ENCODE measurements at regions not wholly inside any gene's neighbourhood (a gene's known extent, or its start where the extent isn't known, plus 50 kb on each side); places are given as distances from the start of the nearest gene placed in this dataset.

DNA sequence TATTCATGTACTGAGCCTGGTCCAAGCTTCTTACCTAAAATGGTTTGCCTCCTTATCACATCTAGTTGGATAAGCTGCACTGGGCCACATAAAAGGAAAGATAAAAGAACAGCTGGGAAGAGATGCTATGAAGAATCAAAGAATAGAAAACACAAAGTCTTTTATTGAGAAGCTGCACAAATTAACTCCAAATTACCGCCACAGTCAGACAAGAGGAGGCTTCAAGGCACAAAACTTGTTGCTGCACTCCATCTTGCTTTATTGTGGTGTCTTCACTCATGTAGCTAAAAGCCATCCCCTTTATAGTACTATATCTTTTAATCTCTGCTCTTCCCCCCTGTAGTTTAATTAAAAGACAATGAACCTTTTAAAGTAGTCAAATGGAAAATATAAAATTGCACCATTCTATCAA, 330.6 kb upstream of the PMFBP1 start:
- no peak for ATAC-seq
- Histone ChIP-seq H3K27me3 (ENCODE audit: insufficient read depth, low read length) (no peaks in the 10 kb centered on the region), H3K9me2 (ENCODE audit: insufficient read depth) (no peaks in the 10 kb centered on the region), H3K9ac (ENCODE audit: low read length) (no peak overlapping the region), H3K36me3 (ENCODE audit: control insufficient read depth in 1 of 2, insufficient read depth in 2 of 2, low read length in 2 of 2) (no peaks in the 10 kb centered on the region), H3K79me2 (ENCODE audit: insufficient read depth, low read length) (no peaks in the 10 kb centered on the region), H3K4me1 (ENCODE audit: control insufficient read depth in 1 of 2, insufficient read depth in 2 of 2, low read length in 2 of 2) (no peaks in the 10 kb centered on the region), H3K4me3 (replicated peaks in 1 of 2; ENCODE audit: low read depth in 1 of 2, low read length in 2 of 2) (no peak overlapping the region), H4K20me1 (ENCODE audit: insufficient read depth) (no peaks in the 10 kb centered on the region; the same call in 1 of the 2 replicates), H3K4me2 (ENCODE audit: low read length) (no peak overlapping the region), H2AFZ (ENCODE audit: low read depth, low read length, poor library complexity, severe bottlenecking) (no peak overlapping the region), H3K27ac (ENCODE audit: low read depth, low read length) (no peak overlapping the region), H3K9me3 (ENCODE audit: control insufficient read depth in 1 of 2, insufficient read depth in 1 of 2, low read depth in 1 of 2, low read length in 2 of 2) (no peaks in the 10 kb centered on the region)
- ChIA-PET RAD21 (ENCODE audit: low non-redundant PET in 1 of 2, low total read pairs in 2 of 2, uncharacterized antibody in 2 of 2, unreplicated experiment in 2 of 2) (interaction anchor here in 1 of 2 experiments (1.2 kb wide), 1 partner anchor 1376 kb away, joined by 6 read pairs; no protein-coding TSS in a partner anchor), CTCF (interaction anchor here (0.8 to 1.7 kb wide), 7 partner anchors 9 to 1773 kb away, joined by 3 to 6 read pairs (median 3); no protein-coding TSS in a partner anchor), POLR2A (interaction anchor here (0.7 kb wide), 1 partner anchor 161 kb away, joined by 4 read pairs; no protein-coding TSS in a partner anchor)
- no peak for DNase-seq (ENCODE audit: low read depth, low spot score)
- BruUV-seq (replicated peaks), result no TSS peak
- intact Hi-C loops (cut with micrococcal nuclease), result loop anchor here (2.0 to 10.0 kb wide), 7 partner anchors 330 to 1772 kb away; no protein-coding TSS in a partner anchor
- TF ChIP-seq CBX3 (IDR thresholded peaks at IDR 0.05; ENCODE audit: low read depth) (no peak), POLR2AphosphoS5 (IDR thresholded peaks at IDR 0.05; ENCODE audit: low read depth, low read length) (no peak), CEBPB (IDR thresholded peaks at IDR 0.05; ENCODE audit: low read depth) (no peak), ELF1 (IDR thresholded peaks at IDR 0.05; ENCODE audit: borderline replicate concordance, low read depth) (no peak)
- TF ChIP-seq, protein P1, sequence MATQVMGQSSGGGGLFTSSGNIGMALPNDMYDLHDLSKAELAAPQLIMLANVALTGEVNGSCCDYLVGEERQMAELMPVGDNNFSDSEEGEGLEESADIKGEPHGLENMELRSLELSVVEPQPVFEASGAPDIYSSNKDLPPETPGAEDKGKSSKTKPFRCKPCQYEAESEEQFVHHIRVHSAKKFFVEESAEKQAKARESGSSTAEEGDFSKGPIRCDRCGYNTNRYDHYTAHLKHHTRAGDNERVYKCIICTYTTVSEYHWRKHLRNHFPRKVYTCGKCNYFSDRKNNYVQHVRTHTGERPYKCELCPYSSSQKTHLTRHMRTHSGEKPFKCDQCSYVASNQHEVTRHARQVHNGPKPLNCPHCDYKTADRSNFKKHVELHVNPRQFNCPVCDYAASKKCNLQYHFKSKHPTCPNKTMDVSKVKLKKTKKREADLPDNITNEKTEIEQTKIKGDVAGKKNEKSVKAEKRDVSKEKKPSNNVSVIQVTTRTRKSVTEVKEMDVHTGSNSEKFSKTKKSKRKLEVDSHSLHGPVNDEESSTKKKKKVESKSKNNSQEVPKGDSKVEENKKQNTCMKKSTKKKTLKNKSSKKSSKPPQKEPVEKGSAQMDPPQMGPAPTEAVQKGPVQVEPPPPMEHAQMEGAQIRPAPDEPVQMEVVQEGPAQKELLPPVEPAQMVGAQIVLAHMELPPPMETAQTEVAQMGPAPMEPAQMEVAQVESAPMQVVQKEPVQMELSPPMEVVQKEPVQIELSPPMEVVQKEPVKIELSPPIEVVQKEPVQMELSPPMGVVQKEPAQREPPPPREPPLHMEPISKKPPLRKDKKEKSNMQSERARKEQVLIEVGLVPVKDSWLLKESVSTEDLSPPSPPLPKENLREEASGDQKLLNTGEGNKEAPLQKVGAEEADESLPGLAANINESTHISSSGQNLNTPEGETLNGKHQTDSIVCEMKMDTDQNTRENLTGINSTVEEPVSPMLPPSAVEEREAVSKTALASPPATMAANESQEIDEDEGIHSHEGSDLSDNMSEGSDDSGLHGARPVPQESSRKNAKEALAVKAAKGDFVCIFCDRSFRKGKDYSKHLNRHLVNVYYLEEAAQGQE (IDR thresholded peaks at IDR 0.05; ENCODE audit: low read depth), result no peak
- TF ChIP-seq, protein P2, sequence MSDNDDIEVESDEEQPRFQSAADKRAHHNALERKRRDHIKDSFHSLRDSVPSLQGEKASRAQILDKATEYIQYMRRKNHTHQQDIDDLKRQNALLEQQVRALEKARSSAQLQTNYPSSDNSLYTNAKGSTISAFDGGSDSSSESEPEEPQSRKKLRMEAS (IDR thresholded peaks at IDR 0.05), result no peak
- TF ChIP-seq, protein P3, sequence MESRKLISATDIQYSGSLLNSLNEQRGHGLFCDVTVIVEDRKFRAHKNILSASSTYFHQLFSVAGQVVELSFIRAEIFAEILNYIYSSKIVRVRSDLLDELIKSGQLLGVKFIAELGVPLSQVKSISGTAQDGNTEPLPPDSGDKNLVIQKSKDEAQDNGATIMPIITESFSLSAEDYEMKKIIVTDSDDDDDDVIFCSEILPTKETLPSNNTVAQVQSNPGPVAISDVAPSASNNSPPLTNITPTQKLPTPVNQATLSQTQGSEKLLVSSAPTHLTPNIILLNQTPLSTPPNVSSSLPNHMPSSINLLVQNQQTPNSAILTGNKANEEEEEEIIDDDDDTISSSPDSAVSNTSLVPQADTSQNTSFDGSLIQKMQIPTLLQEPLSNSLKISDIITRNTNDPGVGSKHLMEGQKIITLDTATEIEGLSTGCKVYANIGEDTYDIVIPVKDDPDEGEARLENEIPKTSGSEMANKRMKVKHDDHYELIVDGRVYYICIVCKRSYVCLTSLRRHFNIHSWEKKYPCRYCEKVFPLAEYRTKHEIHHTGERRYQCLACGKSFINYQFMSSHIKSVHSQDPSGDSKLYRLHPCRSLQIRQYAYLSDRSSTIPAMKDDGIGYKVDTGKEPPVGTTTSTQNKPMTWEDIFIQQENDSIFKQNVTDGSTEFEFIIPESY (IDR thresholded peaks at IDR 0.05; ENCODE audit: extremely low read depth, insufficient replicate concordance, low read length), result no peak

Measured in HCT116 (cell line).